Right lobe of liver (tissue), 4 donors: ENCODE measurements at regions not wholly inside any gene's neighbourhood (a gene's known extent, or its start where the extent isn't known, plus 50 kb on each side); places are given as distances from the start of the nearest gene placed in this dataset.

ENCODE experiments used
- CTCF ChIP-seq, 4 donors: fragments of 200-600 bp in 3 of 4; fragments of 450-650 bp in 1 of 4; IDR thresholded peaks; one replicate each; pipeline versions ENCODE4 v1.5.1 to v1.8.0; 2016 to 2022; ENCODE audit warnings: antibody characterized with exemption in 4 of 4, mild to moderate bottlenecking in 2 of 4
- POLR2A ChIP-seq: fragments of 450-650 bp; IDR thresholded peaks from one replicate; pipeline ENCODE4 v1.6.1; 2017; ENCODE audit warnings: antibody characterized with exemption, mild to moderate bottlenecking
- donor health status: DM: no; HTN: no; CAD: no.
- donor health status: DM: no; HTN: no; CAD: no.
- donor health status: DM: no; HTN: yes; CAD: no.

- TF ChIP-seq CTCF (IDR thresholded peaks at IDR 0.05) (no peak), POLR2A (no peak)
These were observed 558.4 kb upstream of the CADM1 start for GRCh38 chr11:116062490-116063171.
